NCI-H2171 (cell line): ENCODE measurements at regions not wholly inside any gene's neighbourhood (a gene's known extent, or its start where the extent isn't known, plus 50 kb on each side); places are given as distances from the start of the nearest gene placed in this dataset.

Experiments used
- DNase-seq: peaks from one replicate; lab custom pipeline; 2025; lab: John Stamatoyannopoulos, UW

- DNase-seq, result no peak
These were observed 334.3 kb upstream of the FBXO33 start for GRCh38 chr14:39766397-39767000.

- DNase-seq, result no peak
These were observed 333.4 kb upstream of the FBXO33 start for GRCh38 chr14:39765676-39766075.

- DNase-seq, result no peak
These were observed 331.2 kb upstream of the FBXO33 start for GRCh38 chr14:39763402-39763890.

- no peak for DNase-seq
These were observed 330.6 kb upstream of the FBXO33 start for GRCh38 chr14:39762576-39763401.

GRCh38 chr14:39755269-39755878 lies 323.1 kb upstream of the FBXO33 start:
- DNase-seq, result no peak

- DNase-seq, result no peak
These were observed 308.2 kb upstream of the FBXO33 start for GRCh38 chr14:39740454-39740853.

GRCh38 chr14:39739796-39740195 lies 307.6 kb upstream of the FBXO33 start:
- DNase-seq, result no peak

GRCh38 chr14:39734306-39734705 lies 302.1 kb upstream of the FBXO33 start:
- no peak for DNase-seq

- DNase-seq, result no peak
These were observed 301.5 kb upstream of the FBXO33 start for GRCh38 chr14:39733741-39734140.

GRCh38 chr14:39731912-39732311 lies 299.7 kb upstream of the FBXO33 start:
- DNase-seq, result no peak

GRCh38 chr14:39726563-39726962 lies 294.3 kb upstream of the FBXO33 start:
- no peak for DNase-seq

GRCh38 chr14:39722547-39723273 lies 290.5 kb upstream of the FBXO33 start:
- no peak for DNase-seq

- no peak for DNase-seq
These were observed 284.8 kb upstream of the FBXO33 start for GRCh38 chr14:39716987-39717570.

- DNase-seq, result no peak
These were observed 280.2 kb upstream of the FBXO33 start for GRCh38 chr14:39712293-39712999.

- no peak for DNase-seq
These were observed 272.4 kb upstream of the FBXO33 start for GRCh38 chr14:39704594-39704993.

GRCh38 chr14:39694341-39694740 lies 262.1 kb upstream of the FBXO33 start:
- no peak for DNase-seq

- DNase-seq, result no peak
These were observed 251.5 kb upstream of the FBXO33 start for GRCh38 chr14:39683691-39684260.

- no peak for DNase-seq
These were observed 250.3 kb upstream of the FBXO33 start for GRCh38 chr14:39682582-39682981.

GRCh38 chr14:39681782-39682399 lies 249.7 kb upstream of the FBXO33 start:
- no peak for DNase-seq

- no peak for DNase-seq
These were observed 248.5 kb upstream of the FBXO33 start for GRCh38 chr14:39680777-39681176.

- no peak for DNase-seq
These were observed 241.5 kb upstream of the FBXO33 start for GRCh38 chr14:39673734-39674133.
